CD14-positive monocyte (primary cell): ENCODE measurements at regions not wholly inside any gene's neighbourhood (a gene's known extent, or its start where the extent isn't known, plus 50 kb on each side); places are given as distances from the start of the nearest gene placed in this dataset.

Experiments used
- DNase-seq, 3 donors: peaks; one replicate each; pipeline ENCODE4 v3.0.0-alpha.2; 2011 to 2022
- H2AFZ ChIP-seq: 2 replicates; pipeline ENCODE4 v1.6.0; 2012; ENCODE audit warnings: mild to moderate bottlenecking, low read depth, low read length, inconsistent platforms; ENCODE audit not compliant: insufficient read depth, poor library complexity, severe bottlenecking
- H3K27ac ChIP-seq, 2 donors: 1 replicate in 1 of 2; 2 replicates in 1 of 2; pipeline ENCODE4 v1.5.1; 2012 to 2013; ENCODE audit warnings: low read length in 2 of 2, control low read depth in 1 of 2, inconsistent platforms in 1 of 2, low read depth in 1 of 2, mild to moderate bottlenecking in 1 of 2
- H3K27me3 ChIP-seq, 2 donors: one replicate each; pipeline versions ENCODE4 v1.6.0 to v1.6.1; 2011 to 2013; ENCODE audit warnings: low read length in 2 of 2; ENCODE audit not compliant: control insufficient read depth in 2 of 2, insufficient read depth in 2 of 2
- H3K36me3 ChIP-seq, 2 donors: replicated peaks in 1 of 2; 1 replicate in 1 of 2; 2 replicates in 1 of 2; pipeline versions ENCODE4 v1.5.1 to v1.6.1; 2012 to 2013; ENCODE audit warnings: low read length in 2 of 2, control low read depth in 1 of 2, inconsistent platforms in 1 of 2, mild to moderate bottlenecking in 1 of 2; ENCODE audit not compliant: insufficient read depth in 2 of 2, control insufficient read depth in 1 of 2
- H3K4me1 ChIP-seq, 2 donors: 1 replicate in 1 of 2; 2 replicates in 1 of 2; pipeline versions ENCODE4 v1.5.1 to v1.6.1; 2012 to 2013; ENCODE audit warnings: low read length in 2 of 2, control low read depth in 1 of 2, inconsistent platforms in 1 of 2, mild to moderate bottlenecking in 1 of 2, moderate library complexity in 1 of 2; ENCODE audit not compliant: insufficient read depth in 2 of 2, control insufficient read depth in 1 of 2
- H3K4me2 ChIP-seq: replicated peaks from 2 replicates; pipeline ENCODE3; 2012; ENCODE audit warnings: low read length, moderate library complexity, mild to moderate bottlenecking; ENCODE audit not compliant: poor library complexity, severe bottlenecking; ENCODE audit errors: extremely low read depth
- H3K4me3 ChIP-seq, 3 experiments: fragments of 200-600 bp in 1 of 3; sonication (generic) in 1 of 3; replicated peaks in 1 of 3; 1 replicate in 2 of 3; 2 replicates in 1 of 3; pipeline ENCODE4 v1.5.1; 2011 to 2013; ENCODE audit warnings: low read length in 3 of 3, mild to moderate bottlenecking in 3 of 3, control low read depth in 2 of 3, low read depth in 2 of 3, inconsistent platforms in 1 of 3, moderate library complexity in 1 of 3
- H3K79me2 ChIP-seq: 2 replicates; pipeline ENCODE4 v1.6.0; 2012; ENCODE audit warnings: mild to moderate bottlenecking, control low read depth, inconsistent platforms, low read length, moderate library complexity; ENCODE audit not compliant: insufficient read depth
- H3K9ac ChIP-seq: 2 replicates; pipeline ENCODE4 v1.6.0; 2017; ENCODE audit warnings: low read length, mild to moderate bottlenecking; ENCODE audit not compliant: insufficient read depth, poor library complexity, severe bottlenecking
- H3K9me3 ChIP-seq, 2 donors: replicated peaks in 1 of 2; 1 replicate in 1 of 2; 2 replicates in 1 of 2; pipeline versions ENCODE4 v1.5.1 to v1.6.1; 2012 to 2013; ENCODE audit warnings: low read length in 2 of 2, control low read depth in 1 of 2; ENCODE audit not compliant: control insufficient read depth in 1 of 2, insufficient read depth in 1 of 2
- H4K20me1 ChIP-seq: 2 replicates; pipeline ENCODE4 v1.6.0; 2012; ENCODE audit warnings: mild to moderate bottlenecking, low read length, control low read depth, moderate library complexity; ENCODE audit not compliant: insufficient read depth
- H3K27ac Mint-ChIP-seq, 7 donors: one replicate each; pipeline ENCODE4 v1.8.0; 2020; ENCODE audit warnings: mild to moderate bottlenecking in 7 of 7, mixed read lengths in 7 of 7, moderate library complexity in 6 of 7, inconsistent platforms in 2 of 7
- H3K27me3 Mint-ChIP-seq, 3 donors: one replicate each; pipeline ENCODE4 v1.8.0; 2021 to 2022; ENCODE audit warnings: low read depth in 3 of 3, mild to moderate bottlenecking in 3 of 3, mixed read lengths in 3 of 3, moderate library complexity in 3 of 3, inconsistent platforms in 1 of 3
- H3K36me3 Mint-ChIP-seq, 2 donors: one replicate each; pipeline ENCODE4 v1.8.0; 2020; ENCODE audit warnings: mixed read lengths in 2 of 2, inconsistent platforms in 1 of 2, mild to moderate bottlenecking in 1 of 2
- H3K4me1 Mint-ChIP-seq: one replicate; pipeline ENCODE4 v1.8.0; 2020; ENCODE audit warnings: mild to moderate bottlenecking, mixed read lengths
- H3K4me3 Mint-ChIP-seq, 2 donors: one replicate each; pipeline ENCODE4 v1.8.0; 2020; ENCODE audit warnings: mild to moderate bottlenecking in 2 of 2, mixed read lengths in 2 of 2, moderate library complexity in 1 of 2
- H3K9me3 Mint-ChIP-seq, 7 donors: one replicate each; pipeline ENCODE4 v1.8.0; 2020 to 2022; ENCODE audit warnings: mixed read lengths in 7 of 7, mild to moderate bottlenecking in 6 of 7, moderate library complexity in 6 of 7, inconsistent platforms in 2 of 7
- WGBS: methylation state at CpG from one replicate; pipeline ENCODE4 v1.1.5; 2013; ENCODE audit warnings: missing lambda C conversion rate; ENCODE audit not compliant: insufficient coverage; 5-methylcytosine and 5-hydroxymethylcytosine counted together
- intact Hi-C, 2 donors: fragments of 100-400 bp; cut with micrococcal nuclease; formaldehyde crosslinking; loops; one replicate each; pipeline versions ENCODE4 v1.15.0 to v1.15.1; 2023
- TF ChIP-seq, protein P1 (sequence below): fragments of 200-600 bp; IDR thresholded peaks from one replicate; pipeline ENCODE4 v1.8.0; 2022; ENCODE audit warnings: antibody characterized with exemption, mild to moderate bottlenecking

DNA sequence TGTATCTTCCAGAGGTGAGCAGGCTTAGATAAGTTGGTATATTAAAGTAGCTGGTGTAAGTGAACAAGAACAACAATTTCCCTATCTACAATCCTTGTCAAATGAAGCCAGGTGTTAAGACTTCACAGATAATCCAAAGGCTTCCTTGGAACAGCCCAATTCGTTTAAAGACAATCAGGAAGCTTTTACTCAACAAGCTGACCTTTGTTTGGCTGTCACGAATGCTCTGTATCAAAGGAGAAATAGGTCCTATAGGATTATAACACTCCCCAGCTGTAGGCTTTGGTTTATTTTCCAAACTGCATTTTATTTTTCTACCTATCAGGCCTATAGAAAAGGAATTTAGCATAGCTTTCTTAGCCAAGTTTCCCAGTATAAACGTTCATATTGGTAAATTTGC, 766.5 kb upstream of the GOT2 start:
- WGBS, result no CpG with 5 or more reads among the region's 3 CpGs
- H3K4me3 Mint-ChIP-seq, result no peak overlapping the region

DNA sequence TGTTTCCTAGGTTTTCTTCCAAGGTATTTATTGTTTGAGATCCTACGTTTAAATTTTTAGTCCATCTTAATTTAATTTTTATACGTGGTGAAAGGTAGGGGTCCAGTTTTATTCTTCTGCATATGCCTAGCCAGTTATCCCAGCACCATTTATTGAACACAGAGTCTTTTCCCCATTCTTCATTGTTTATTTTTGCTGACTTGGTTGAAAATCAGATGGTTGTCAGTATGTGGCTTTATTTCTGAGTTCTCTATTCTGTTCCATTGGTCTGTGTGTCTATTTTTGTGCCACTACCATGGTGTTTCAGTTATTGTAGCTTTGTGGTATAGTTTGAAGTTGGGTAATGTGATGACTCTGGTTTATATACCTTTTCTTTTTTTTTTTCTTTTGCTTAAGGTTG, 753.0 kb upstream of the GOT2 start:
- Histone ChIP-seq H3K27me3 (no peaks in the 10 kb centered on the region), H4K20me1 (no peaks in the 10 kb centered on the region), H2AFZ (no peak overlapping the region), H3K79me2 (no peaks in the 10 kb centered on the region), H3K9me3 (no peaks in the 10 kb centered on the region), H3K4me3 (no peak overlapping the region), H3K9ac (no peak overlapping the region), H3K4me2 (no peak overlapping the region), H3K36me3 (no peaks in the 10 kb centered on the region), H3K4me1 (no peaks in the 10 kb centered on the region), H3K27ac (no peak overlapping the region)
- TF ChIP-seq, protein P1, sequence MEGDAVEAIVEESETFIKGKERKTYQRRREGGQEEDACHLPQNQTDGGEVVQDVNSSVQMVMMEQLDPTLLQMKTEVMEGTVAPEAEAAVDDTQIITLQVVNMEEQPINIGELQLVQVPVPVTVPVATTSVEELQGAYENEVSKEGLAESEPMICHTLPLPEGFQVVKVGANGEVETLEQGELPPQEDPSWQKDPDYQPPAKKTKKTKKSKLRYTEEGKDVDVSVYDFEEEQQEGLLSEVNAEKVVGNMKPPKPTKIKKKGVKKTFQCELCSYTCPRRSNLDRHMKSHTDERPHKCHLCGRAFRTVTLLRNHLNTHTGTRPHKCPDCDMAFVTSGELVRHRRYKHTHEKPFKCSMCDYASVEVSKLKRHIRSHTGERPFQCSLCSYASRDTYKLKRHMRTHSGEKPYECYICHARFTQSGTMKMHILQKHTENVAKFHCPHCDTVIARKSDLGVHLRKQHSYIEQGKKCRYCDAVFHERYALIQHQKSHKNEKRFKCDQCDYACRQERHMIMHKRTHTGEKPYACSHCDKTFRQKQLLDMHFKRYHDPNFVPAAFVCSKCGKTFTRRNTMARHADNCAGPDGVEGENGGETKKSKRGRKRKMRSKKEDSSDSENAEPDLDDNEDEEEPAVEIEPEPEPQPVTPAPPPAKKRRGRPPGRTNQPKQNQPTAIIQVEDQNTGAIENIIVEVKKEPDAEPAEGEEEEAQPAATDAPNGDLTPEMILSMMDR, result no peak
- WGBS, result no CpG with 5 or more reads among the region's 2 CpGs
- DNase-seq, result no peak
- H3K36me3 Mint-ChIP-seq, result no peaks in the 10 kb centered on the region
- peaks cover 0 to 10% (median 4%) of the 10 kb centered on the region in 7 donors for H3K9me3 Mint-ChIP-seq
- no peak overlapping the region for H3K27ac Mint-ChIP-seq
- intact Hi-C loops, result no loop called here
- H3K4me3 Mint-ChIP-seq, result no peak overlapping the region
- no peaks in the 10 kb centered on the region for H3K4me1 Mint-ChIP-seq
- no peaks in the 10 kb centered on the region for H3K27me3 Mint-ChIP-seq

More for the DNA sequence above, 766.5 kb upstream of the GOT2 start:
- H3K27me3 Mint-ChIP-seq, result no peaks in the 10 kb centered on the region
- peaks cover 0 to 7% (median 3%) of the 10 kb centered on the region in 7 donors for H3K9me3 Mint-ChIP-seq
- no peaks in the 10 kb centered on the region for H3K79me2 ChIP-seq
- H3K4me3 ChIP-seq, result no peak overlapping the region
- H3K36me3 Mint-ChIP-seq, result no peaks in the 10 kb centered on the region
- peaks cover 3 to 4% of the 10 kb centered on the region in 2 donors for H3K9me3 ChIP-seq
- H4K20me1 ChIP-seq, result no peaks in the 10 kb centered on the region
- intact Hi-C loops, result no loop called here
- no peak overlapping the region for H3K27ac ChIP-seq
- no peak overlapping the region for H3K27ac Mint-ChIP-seq
- no peak overlapping the region for H3K4me2 ChIP-seq
- TF ChIP-seq, protein P1, result no peak
- no peak for DNase-seq
- H3K4me1 Mint-ChIP-seq, result no peaks in the 10 kb centered on the region
- no peaks in the 10 kb centered on the region for H3K4me1 ChIP-seq
- no peaks in the 10 kb centered on the region for H3K36me3 ChIP-seq
- no peak overlapping the region for H3K9ac ChIP-seq
- no peak overlapping the region for H2AFZ ChIP-seq
- no peaks in the 10 kb centered on the region for H3K27me3 ChIP-seq
